ENCODE measurements at regions not wholly inside any gene's neighbourhood (a gene's known extent, or its start where the extent isn't known, plus 50 kb on each side); places are given as distances from the start of the nearest gene placed in this dataset.

DNA sequence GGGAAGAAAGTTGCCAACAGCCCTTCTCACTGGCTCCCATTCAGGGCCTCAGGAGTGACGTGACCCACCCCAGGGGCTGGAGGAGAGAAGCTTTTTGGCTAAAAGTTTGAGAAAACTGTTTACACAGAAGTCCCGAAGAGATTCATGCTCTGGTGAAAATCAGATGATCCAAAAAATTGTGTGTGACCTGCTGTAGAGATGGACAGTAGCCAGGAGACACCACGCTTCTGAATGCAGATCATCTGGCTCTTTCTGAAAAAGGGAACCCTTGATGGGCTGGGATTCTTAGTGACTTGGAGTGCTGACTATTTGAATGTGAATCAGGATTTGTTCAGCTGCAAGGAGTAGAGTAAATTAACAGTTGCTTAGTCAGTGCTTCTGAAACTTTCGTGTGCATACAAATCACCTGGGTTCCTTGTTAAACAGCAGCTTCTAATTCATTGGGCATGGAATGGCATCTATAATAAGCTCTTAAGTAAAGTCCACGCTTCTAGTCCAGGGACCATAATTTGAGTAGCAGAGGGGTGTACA is 265.1 kb downstream of the PREX1 start:
- no peak for DNase-seq (ENCODE audit: extremely low spot score)
- CTCF ChIA-PET: no interaction called here
- TF ChIP-seq ARNT (IDR thresholded peaks at IDR 0.05): no peak
- no peak for TF ChIP-seq L3MBTL2 (conservative IDR thresholded peaks at IDR 0.05)
- no peak for TF ChIP-seq NFRKB (IDR thresholded peaks at IDR 0.05)
- TF ChIP-seq ZNF384 (IDR thresholded peaks at IDR 0.05): no peak
- TF ChIP-seq FOXK2 (IDR thresholded peaks at IDR 0.05): no peak
- no peak for TF ChIP-seq TARDBP (IDR thresholded peaks at IDR 0.05)
- no peak for TF ChIP-seq BHLHE40 (IDR thresholded peaks at IDR 0.05; ENCODE audit: borderline replicate concordance)
- TF ChIP-seq ELF4 (IDR thresholded peaks at IDR 0.05): no peak
- no peak for TF ChIP-seq CTBP1 (IDR thresholded peaks at IDR 0.05; ENCODE audit: borderline replicate concordance)
- TF ChIP-seq, protein P1, sequence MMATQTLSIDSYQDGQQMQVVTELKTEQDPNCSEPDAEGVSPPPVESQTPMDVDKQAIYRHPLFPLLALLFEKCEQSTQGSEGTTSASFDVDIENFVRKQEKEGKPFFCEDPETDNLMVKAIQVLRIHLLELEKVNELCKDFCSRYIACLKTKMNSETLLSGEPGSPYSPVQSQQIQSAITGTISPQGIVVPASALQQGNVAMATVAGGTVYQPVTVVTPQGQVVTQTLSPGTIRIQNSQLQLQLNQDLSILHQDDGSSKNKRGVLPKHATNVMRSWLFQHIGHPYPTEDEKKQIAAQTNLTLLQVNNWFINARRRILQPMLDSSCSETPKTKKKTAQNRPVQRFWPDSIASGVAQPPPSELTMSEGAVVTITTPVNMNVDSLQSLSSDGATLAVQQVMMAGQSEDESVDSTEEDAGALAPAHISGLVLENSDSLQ (IDR thresholded peaks at IDR 0.05): no peak
- no peak for TF ChIP-seq LEF1 (IDR thresholded peaks at IDR 0.05; ENCODE audit: borderline replicate concordance)
- no peak for TF ChIP-seq FOXM1 (IDR thresholded peaks at IDR 0.05; ENCODE audit: borderline replicate concordance)
- no peak for TF ChIP-seq SP1 (IDR thresholded peaks at IDR 0.05)
- TF ChIP-seq SUZ12 (IDR thresholded peaks at IDR 0.05): no peak
- TF ChIP-seq HDGF (IDR thresholded peaks at IDR 0.05; ENCODE audit: borderline replicate concordance): no peak
- POLR2A ChIA-PET: no interaction called here

DNA sequence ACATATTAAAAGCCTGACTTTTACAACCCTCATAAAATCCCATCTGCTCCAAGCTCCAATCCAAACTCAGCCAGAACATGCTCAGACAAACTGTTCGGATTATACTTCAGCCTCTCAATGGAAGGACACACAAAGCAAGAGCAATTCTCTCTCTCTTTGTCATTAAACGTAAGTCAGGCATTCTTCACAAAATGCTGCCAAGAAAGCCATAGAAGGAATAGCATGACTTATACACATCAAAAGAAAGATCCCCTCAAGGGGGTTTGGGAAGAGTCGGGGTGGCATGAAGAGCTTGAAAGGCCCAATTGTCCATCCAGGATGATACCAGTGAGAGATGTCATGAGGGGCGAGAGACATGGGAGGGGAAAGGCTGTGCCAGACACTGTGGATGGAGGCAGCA is 268.9 kb downstream of the PREX1 start:
- POLR2A ChIA-PET: interaction anchor here (1.4 kb wide), 1 partner anchor 9 kb away, joined by 3 read pairs; no protein-coding TSS in a partner anchor
- no peak for TF ChIP-seq ARNT (IDR thresholded peaks at IDR 0.05)
- TF ChIP-seq L3MBTL2 (conservative IDR thresholded peaks at IDR 0.05): no peak
- no peak for TF ChIP-seq FOXA1 (IDR thresholded peaks at IDR 0.05)
- TF ChIP-seq SUZ12 (IDR thresholded peaks at IDR 0.05): no peak
- no peak for TF ChIP-seq SP1 (IDR thresholded peaks at IDR 0.05)
- no peak for TF ChIP-seq ZNF384 (IDR thresholded peaks at IDR 0.05)
- no peak for TF ChIP-seq NFRKB (IDR thresholded peaks at IDR 0.05)
- no peak for TF ChIP-seq LEF1 (IDR thresholded peaks at IDR 0.05; ENCODE audit: borderline replicate concordance)
- TF ChIP-seq, protein P1 (IDR thresholded peaks at IDR 0.05): no peak
- TF ChIP-seq HDGF (IDR thresholded peaks at IDR 0.05; ENCODE audit: borderline replicate concordance): no peak
- TF ChIP-seq FOXM1 (IDR thresholded peaks at IDR 0.05; ENCODE audit: borderline replicate concordance): no peak
- no peak for TF ChIP-seq BHLHE40 (IDR thresholded peaks at IDR 0.05; ENCODE audit: borderline replicate concordance)
- TF ChIP-seq FOXK2 (IDR thresholded peaks at IDR 0.05): no peak
- TF ChIP-seq ELF4 (IDR thresholded peaks at IDR 0.05): no peak
- no peak for TF ChIP-seq CTBP1 (IDR thresholded peaks at IDR 0.05; ENCODE audit: borderline replicate concordance)
- TF ChIP-seq TARDBP (IDR thresholded peaks at IDR 0.05): no peak
- DNase-seq (ENCODE audit: extremely low spot score): no peak
- CTCF ChIA-PET: interaction anchor here (0.7 to 1.0 kb wide), 2 partner anchors 61 to 1996 kb away, joined by 3 to 4 read pairs; no protein-coding TSS in a partner anchor

DNA sequence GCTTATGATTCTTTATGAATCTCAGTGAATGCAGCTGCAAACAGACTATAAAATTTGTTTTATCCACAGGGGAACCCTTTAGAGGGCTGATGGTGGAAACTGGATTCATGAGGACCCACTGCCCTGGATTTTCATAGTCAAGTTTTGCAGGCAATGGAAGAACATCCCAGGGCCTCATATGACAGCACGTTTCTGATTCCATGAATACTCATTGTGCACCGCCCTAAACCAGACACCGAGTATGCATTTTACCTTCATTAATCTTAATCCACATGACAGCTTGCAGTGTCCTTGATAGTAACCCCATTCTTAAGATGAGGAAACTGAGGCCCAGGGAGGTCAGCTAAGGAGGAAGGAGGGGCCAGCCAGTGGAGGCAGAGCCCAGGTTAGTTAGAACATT is 270.4 kb downstream of the PREX1 start:
- ChIA-PET CTCF (interaction anchor here (0.8 kb wide), 1 partner anchor 92 kb away, joined by 3 read pairs; no protein-coding TSS in a partner anchor), POLR2A (no interaction called here)
- DNase-seq (ENCODE audit: extremely low spot score): no peak
- TF ChIP-seq L3MBTL2 (conservative IDR thresholded peaks at IDR 0.05) (no peak), SUZ12 (IDR thresholded peaks at IDR 0.05) (no peak), FOXM1 (IDR thresholded peaks at IDR 0.05; ENCODE audit: borderline replicate concordance) (no peak)

DNA sequence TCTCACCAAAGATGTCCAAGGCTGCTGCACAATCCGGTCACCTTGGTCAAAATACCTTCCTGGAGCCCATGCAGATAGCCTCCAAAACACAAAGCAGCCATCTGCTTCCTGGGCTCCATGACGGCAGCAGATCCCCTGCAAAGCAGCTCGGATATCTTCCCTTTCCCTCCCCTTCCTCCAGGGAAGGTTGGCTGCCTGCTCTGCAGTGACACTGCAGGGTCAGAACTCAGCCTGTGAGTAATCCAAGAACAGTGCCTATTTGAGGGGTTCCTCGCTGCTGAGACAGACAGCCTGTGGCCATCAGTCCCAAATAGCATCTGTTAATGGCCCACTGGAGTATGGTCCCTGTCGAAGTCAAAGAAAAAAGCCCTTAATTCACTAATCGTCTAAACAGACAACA is 270.8 kb downstream of the PREX1 start:
- ChIA-PET POLR2A (no interaction called here), CTCF (interaction anchor here (0.8 kb wide), 1 partner anchor 92 kb away, joined by 3 read pairs; no protein-coding TSS in a partner anchor)
- no peak for TF ChIP-seq CTBP1 (IDR thresholded peaks at IDR 0.05; ENCODE audit: borderline replicate concordance)
- TF ChIP-seq BHLHE40 (IDR thresholded peaks at IDR 0.05; ENCODE audit: borderline replicate concordance): no peak
- TF ChIP-seq FOXA1 (IDR thresholded peaks at IDR 0.05): no peak
- TF ChIP-seq NFRKB (IDR thresholded peaks at IDR 0.05): no peak
- no peak for TF ChIP-seq FOXM1 (IDR thresholded peaks at IDR 0.05; ENCODE audit: borderline replicate concordance)
- no peak for TF ChIP-seq LEF1 (IDR thresholded peaks at IDR 0.05; ENCODE audit: borderline replicate concordance)
- TF ChIP-seq ARNT (IDR thresholded peaks at IDR 0.05): no peak
- no peak for TF ChIP-seq HDGF (IDR thresholded peaks at IDR 0.05; ENCODE audit: borderline replicate concordance)
- TF ChIP-seq, protein P1 (IDR thresholded peaks at IDR 0.05): no peak
- no peak for TF ChIP-seq L3MBTL2 (conservative IDR thresholded peaks at IDR 0.05)
- no peak for TF ChIP-seq ZNF384 (IDR thresholded peaks at IDR 0.05)
- no peak for TF ChIP-seq FOXK2 (IDR thresholded peaks at IDR 0.05)
- TF ChIP-seq TARDBP (IDR thresholded peaks at IDR 0.05): no peak
- TF ChIP-seq ELF4 (IDR thresholded peaks at IDR 0.05): no peak
- TF ChIP-seq SUZ12 (IDR thresholded peaks at IDR 0.05): no peak
- TF ChIP-seq SP1 (IDR thresholded peaks at IDR 0.05): no peak
- DNase-seq (ENCODE audit: extremely low spot score): no peak

DNA sequence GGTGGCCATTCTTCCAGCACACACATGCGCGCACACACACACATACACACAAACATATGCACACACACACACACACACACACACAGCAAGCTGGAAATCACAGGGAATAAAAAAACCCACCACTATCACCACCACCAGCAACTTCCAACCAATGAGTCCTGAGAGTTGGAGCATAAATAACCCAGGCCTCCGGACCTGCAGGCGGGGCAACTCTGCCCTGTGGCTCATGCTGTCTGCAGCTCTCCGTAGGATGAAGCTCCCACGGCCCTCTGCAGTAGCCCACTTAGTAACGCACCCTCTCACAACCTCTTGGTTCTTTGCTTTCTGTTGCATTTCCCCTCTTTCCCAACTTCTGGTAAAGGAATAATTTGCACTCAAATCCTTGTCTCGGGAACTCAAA is 275.2 kb downstream of the PREX1 start:
- DNase-seq (ENCODE audit: extremely low spot score): no peak
- no peak for TF ChIP-seq NFRKB (IDR thresholded peaks at IDR 0.05)
- ChIA-PET CTCF (no interaction called here), POLR2A (no interaction called here)

DNA sequence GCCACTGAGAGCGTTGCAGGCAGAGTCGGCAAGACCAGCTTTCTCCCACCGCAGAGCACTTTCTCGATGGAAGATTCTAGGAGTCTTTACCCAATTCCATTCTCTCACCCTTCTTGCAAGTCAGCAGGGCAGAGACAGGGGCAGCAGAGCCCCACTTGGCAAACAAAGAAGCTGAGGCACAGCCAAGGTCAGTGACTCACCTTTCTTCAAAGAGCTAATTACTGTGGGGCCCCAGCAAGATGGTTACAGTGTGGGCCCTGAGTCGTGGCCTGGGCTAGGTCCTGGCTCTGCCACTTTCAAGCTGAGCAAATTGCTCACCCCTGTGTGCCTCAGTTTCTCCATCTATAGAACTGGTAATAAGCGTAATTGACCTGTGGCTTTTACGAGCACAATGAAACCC is 277.0 kb downstream of the PREX1 start:
- ChIA-PET POLR2A (no interaction called here), CTCF (no interaction called here)
- TF ChIP-seq FOXA1 (IDR thresholded peaks at IDR 0.05) (no peak), LEF1 (IDR thresholded peaks at IDR 0.05; ENCODE audit: borderline replicate concordance) (no peak), FOXM1 (IDR thresholded peaks at IDR 0.05; ENCODE audit: borderline replicate concordance) (no peak), HDGF (IDR thresholded peaks at IDR 0.05; ENCODE audit: borderline replicate concordance) (no peak), SP1 (IDR thresholded peaks at IDR 0.05) (no peak), ARNT (IDR thresholded peaks at IDR 0.05) (no peak), ZNF384 (IDR thresholded peaks at IDR 0.05) (no peak), CTBP1 (IDR thresholded peaks at IDR 0.05; ENCODE audit: borderline replicate concordance) (no peak), L3MBTL2 (conservative IDR thresholded peaks at IDR 0.05) (no peak), NFRKB (IDR thresholded peaks at IDR 0.05) (no peak), BHLHE40 (IDR thresholded peaks at IDR 0.05; ENCODE audit: borderline replicate concordance) (no peak), ELF4 (IDR thresholded peaks at IDR 0.05) (no peak), SUZ12 (IDR thresholded peaks at IDR 0.05) (no peak), TARDBP (IDR thresholded peaks at IDR 0.05) (no peak), FOXK2 (IDR thresholded peaks at IDR 0.05) (no peak)
- TF ChIP-seq, protein P1 (IDR thresholded peaks at IDR 0.05): no peak
- no peak for DNase-seq (ENCODE audit: extremely low spot score)

Measured in HEK293T (cell line).